GM12878 (cell line): ENCODE measurements at regions not wholly inside any gene's neighbourhood (a gene's known extent, or its start where the extent isn't known, plus 50 kb on each side); places are given as distances from the start of the nearest gene placed in this dataset.

ENCODE experiments used
- ATAC-seq: fragments of 200-7000 bp; cut with Tn5 transposase; 3 replicates; pipeline ENCODE4 v1.9.1; 2020; ENCODE audit warnings: mild to moderate bottlenecking, moderate library complexity
- BruUV-seq: library from RNA; stranded (reverse); fragments of 400-500 nt; replicated peaks from 2 replicates; lab custom pipeline; 2021; lab: Mats Ljungman, UMichigan
- CTCF ChIA-PET: fragments of 300-600 bp; sonication (Branson Sonifier 250); formaldehyde crosslinking; extraction: SDS; loops from one replicate; lab custom pipeline; 2021; ENCODE audit warnings: inconsistent platforms; lab: Yijun Ruan, JAX
- POLR2A ChIA-PET: fragments of 350-600 bp; formaldehyde crosslinking; extraction: SDS; loops from one replicate; lab custom pipeline; 2021; ENCODE audit warnings: inconsistent platforms; lab: Charles Lee
- RAD21 ChIA-PET: fragments of 300-600 bp; sonication (Branson Sonifier 250); formaldehyde crosslinking; loops from one replicate; lab custom pipeline; 2023; ENCODE audit warnings: antibody characterized with exemption; ENCODE audit not compliant: unreplicated experiment; lab: Charles Lee
- SMC1A ChIA-PET: fragments of 300-600 bp; sonication (Branson Sonifier 250); formaldehyde crosslinking; loops from one replicate; lab custom pipeline; 2023; ENCODE audit not compliant: unreplicated experiment, uncharacterized antibody; lab: Charles Lee
- DNase-seq: peaks from one replicate; pipeline ENCODE4 v3.0.0-alpha.2; 2011; ENCODE audit warnings: low read depth, low spot score
- FAIRE-seq: peaks from 3 replicates; lab custom pipeline; 2011; peaks lifted over from hg19 to GRCh38; lab: Jason Lieb, UNC
- H2AFZ ChIP-seq: 2 replicates; pipeline ENCODE4 v1.6.0; 2011; ENCODE audit warnings: low read depth, low read length, control low read depth; ENCODE audit not compliant: control insufficient read depth
- H3K27ac ChIP-seq: 2 replicates; pipeline ENCODE4 v1.5.1; 2011; ENCODE audit warnings: control low read depth; ENCODE audit not compliant: control insufficient read depth, insufficient read depth
- H3K27me3 ChIP-seq, 2 experiments: replicated peaks in 1 of 2; 2 replicates each; pipeline versions ENCODE4 v1.6.0 to v1.6.1; 2011; ENCODE audit warnings: low read length in 1 of 2; ENCODE audit not compliant: control insufficient read depth in 2 of 2, insufficient read depth in 2 of 2
- H3K36me3 ChIP-seq, 2 experiments: 2 replicates each; pipeline ENCODE4 v1.5.1; 2011; ENCODE audit warnings: low read length in 1 of 2; ENCODE audit not compliant: control insufficient read depth in 2 of 2, insufficient read depth in 2 of 2
- H3K4me1 ChIP-seq: 2 replicates; pipeline ENCODE4 v1.6.1; 2011; ENCODE audit warnings: mild to moderate bottlenecking, low read length, moderate library complexity, mixed read lengths; ENCODE audit not compliant: control insufficient read depth, insufficient read depth
- H3K4me2 ChIP-seq: 2 replicates; pipeline ENCODE4 v1.6.0; 2011; ENCODE audit warnings: control low read depth; ENCODE audit not compliant: control insufficient read depth, insufficient read depth
- H3K4me3 ChIP-seq: fragments of 200-600 bp; sonication (generic); 2 replicates; pipeline ENCODE4 v1.5.1; 2016
- H3K79me2 ChIP-seq: 2 replicates; pipeline ENCODE4 v1.6.0; 2011; ENCODE audit warnings: low read length; ENCODE audit not compliant: control insufficient read depth, insufficient read depth
- H3K9ac ChIP-seq: 2 replicates; pipeline ENCODE4 v1.8.0; 2011; ENCODE audit warnings: low read length, control low read depth, mixed read lengths; ENCODE audit not compliant: control insufficient read depth, insufficient read depth
- H3K9me3 ChIP-seq: replicated peaks from 3 replicates; pipeline ENCODE4 v1.5.1; 2011; ENCODE audit warnings: mild to moderate bottlenecking, low read length; ENCODE audit not compliant: control insufficient read depth, insufficient read depth
- H4K20me1 ChIP-seq: 2 replicates; pipeline ENCODE4 v1.6.0; 2011; ENCODE audit not compliant: control insufficient read depth, insufficient read depth
- ASH2L ChIP-seq: fragments of 300-600, 200-600 bp; sonication (generic); IDR thresholded peaks from 2 replicates; pipeline ENCODE4 v1.6.1; 2017; ENCODE audit warnings: low read depth, mild to moderate bottlenecking, borderline replicate concordance
- BRCA1 ChIP-seq: IDR thresholded peaks from 2 replicates; pipeline ENCODE4 v1.6.1; 2011; ENCODE audit warnings: low read depth, low read length, improper control_type of control experiment
- CEBPB ChIP-seq, 2 experiments: fragments of 150-350 bp in 1 of 2; IDR thresholded peaks; 2 replicates each; pipeline ENCODE4 v1.6.1; 2012 to 2014; ENCODE audit warnings: low read depth in 2 of 2, low read length in 2 of 2, borderline replicate concordance in 1 of 2, inconsistent platforms in 1 of 2
- E4F1 ChIP-seq: fragments of 450-650 bp; IDR thresholded peaks from 2 replicates; pipeline ENCODE4 v1.6.1; 2018; ENCODE audit warnings: borderline replicate concordance, mild to moderate bottlenecking; ENCODE audit not compliant: partially characterized antibody
- EED ChIP-seq: sonication (generic); IDR thresholded peaks from 2 replicates; pipeline ENCODE4 v1.6.1; 2016; ENCODE audit warnings: antibody characterized with exemption, low read depth
- ELK1 ChIP-seq: IDR thresholded peaks from 2 replicates; pipeline ENCODE4 v1.6.1; 2012; ENCODE audit warnings: low read depth, low read length, improper control_type of control experiment
- EP300 ChIP-seq, 2 experiments: fragments of 150-350 bp in 1 of 2; IDR thresholded peaks; 2 replicates each; pipeline ENCODE4 v1.6.1; 2011 to 2012; ENCODE audit warnings: low read depth in 2 of 2, low read length in 2 of 2, borderline replicate concordance in 1 of 2, improper control_type of control experiment in 1 of 2, inconsistent platforms in 1 of 2; ENCODE audit not compliant: control insufficient read depth in 1 of 2
- HDAC6 ChIP-seq: fragments of 200-600 bp; sonication (generic); IDR thresholded peaks from one replicate; pipeline ENCODE4 v1.8.0; 2017; ENCODE audit warnings: antibody characterized with exemption; ENCODE audit not compliant: unreplicated experiment
- IRF4 ChIP-seq: IDR thresholded peaks from 2 replicates; pipeline ENCODE4 v1.6.1; 2011; ENCODE audit warnings: low read depth, low read length
- JUND ChIP-seq: IDR thresholded peaks from 2 replicates; pipeline ENCODE4 v1.6.1; 2012; ENCODE audit warnings: low read depth, mild to moderate bottlenecking, low read length, improper control_type of control experiment, moderate library complexity
- LARP7 ChIP-seq: fragments of 450-650 bp; IDR thresholded peaks from 2 replicates; pipeline ENCODE4 v1.6.1; 2017; ENCODE audit warnings: mild to moderate bottlenecking
- NR2C1 ChIP-seq: fragments of 450-650 bp; IDR thresholded peaks from 2 replicates; pipeline ENCODE4 v1.6.1; 2017; ENCODE audit warnings: antibody characterized with exemption, mild to moderate bottlenecking, moderate library complexity
- PML ChIP-seq: IDR thresholded peaks from 2 replicates; pipeline ENCODE4 v1.6.1; 2012; ENCODE audit warnings: low read length, inconsistent platforms
- ZNF274 ChIP-seq: IDR thresholded peaks from one replicate; pipeline ENCODE4 v1.8.0; 2011; ENCODE audit not compliant: insufficient read length, insufficient read depth
- WGBS: methylation state at CpG from one replicate; pipeline ENCODE4 v1.1.6; 2016; ENCODE audit warnings: low lambda C conversion rate; ENCODE audit not compliant: insufficient replicate concordance, insufficient coverage; ENCODE audit errors: missing lambda C conversion rate; 5-methylcytosine and 5-hydroxymethylcytosine counted together
- in situ Hi-C: fragments of 300-500 bp; cut with MboI; formaldehyde crosslinking; loops from 9 replicates; pipeline ENCODE4 v1.14.3; 2018; ENCODE audit warnings: mixed read lengths
- intact Hi-C: fragments of 100-400 bp; cut with micrococcal nuclease; formaldehyde crosslinking; loops from one replicate; pipeline ENCODE4 v1.14.2; 2022; ENCODE audit not compliant: unreplicated experiment

GRCh38 chr2:176516051-176516602 lies 246.9 kb downstream of the MTX2 start:
- FAIRE-seq = no peak
- no peak overlapping the region for H3K4me3 ChIP-seq
- ATAC-seq = no peak
- in situ Hi-C loops = no loop called here
- ChIA-PET POLR2A (no interaction called here), CTCF (interaction anchor here (0.8 to 1.4 kb wide), 3 partner anchors 8 to 375 kb away, joined by 3 to 4 read pairs (median 3); no protein-coding TSS in a partner anchor), SMC1A (no interaction called here), RAD21 (interaction anchor here (0.8 kb wide), 1 partner anchor 38 kb away, joined by 3 read pairs; no protein-coding TSS in a partner anchor)
- H2AFZ ChIP-seq = no peak overlapping the region
- no peaks in the 10 kb centered on the region for H4K20me1 ChIP-seq
- H3K36me3 ChIP-seq = no peaks in the 10 kb centered on the region
- H3K9me3 ChIP-seq = no peaks in the 10 kb centered on the region
- no peak for DNase-seq
- BruUV-seq = no TSS peak
- H3K27ac ChIP-seq = no peak overlapping the region
- no peaks in the 10 kb centered on the region for H3K79me2 ChIP-seq
- 14% methylated on average over 1 of the region's 1 CpG for WGBS
- no peak overlapping the region for H3K9ac ChIP-seq
- no peak overlapping the region for H3K4me2 ChIP-seq
- TF ChIP-seq IRF4 = no peak
- no peak for TF ChIP-seq ELK1
- no peak for TF ChIP-seq LARP7
- TF ChIP-seq ZNF274 = no peak
- no peak for TF ChIP-seq PML
- TF ChIP-seq BRCA1 = no peak
- no peak for TF ChIP-seq NR2C1
- TF ChIP-seq EP300 (IDR thresholded peaks at IDR 0.05; ENCODE audit: borderline replicate concordance in 1 of 2, control insufficient read depth in 1 of 2, low read depth in 2 of 2, low read length in 2 of 2) = no peak
- TF ChIP-seq CEBPB (IDR thresholded peaks at IDR 0.05; ENCODE audit: borderline replicate concordance in 1 of 2, low read depth in 2 of 2, low read length in 2 of 2) = no peak
- no peak for TF ChIP-seq HDAC6
- TF ChIP-seq ASH2L = no peak
- no peak for TF ChIP-seq EED
- no peak for TF ChIP-seq JUND
- no peak for TF ChIP-seq E4F1
- H3K27me3 ChIP-seq = no peaks in the 10 kb centered on the region
- intact Hi-C loops = no loop called here
- no peaks in the 10 kb centered on the region for H3K4me1 ChIP-seq
